H9 (cell line): ENCODE measurements at regions not wholly inside any gene's neighbourhood (a gene's known extent, or its start where the extent isn't known, plus 50 kb on each side); places are given as distances from the start of the nearest gene placed in this dataset.

Experiments used
- DNase-seq: peaks from one replicate; pipeline ENCODE4 v3.0.0-alpha.2; 2017
- H2AFZ ChIP-seq: one replicate; pipeline ENCODE4 v1.6.1; 2013; ENCODE audit warnings: mild to moderate bottlenecking, low read length, control low read depth, moderate library complexity
- H2AK5ac ChIP-seq: 2 replicates; pipeline ENCODE4 v1.6.1; 2013; ENCODE audit warnings: low read length, control low read depth, mixed read lengths; ENCODE audit not compliant: insufficient read length
- H2BK120ac ChIP-seq: one replicate; pipeline ENCODE4 v1.6.1; 2013; ENCODE audit warnings: low read depth, mild to moderate bottlenecking, low read length, control low read depth, inconsistent platforms; ENCODE audit not compliant: poor library complexity, severe bottlenecking
- H2BK12ac ChIP-seq: 2 replicates; pipeline ENCODE4 v1.6.1; 2013; ENCODE audit warnings: low read length, control low read depth, mixed read lengths, low read depth; ENCODE audit not compliant: insufficient read length
- H2BK15ac ChIP-seq: 2 replicates; pipeline ENCODE4 v1.6.1; 2013; ENCODE audit warnings: low read depth, low read length, control low read depth
- H2BK20ac ChIP-seq: one replicate; pipeline ENCODE4 v1.6.1; 2013; ENCODE audit warnings: low read depth, mild to moderate bottlenecking, low read length, control low read depth, inconsistent platforms; ENCODE audit not compliant: poor library complexity, severe bottlenecking
- H2BK5ac ChIP-seq: 2 replicates; pipeline ENCODE4 v1.6.1; 2013; ENCODE audit warnings: low read length, control low read depth, mixed read lengths; ENCODE audit not compliant: insufficient read length
- H3K14ac ChIP-seq: 2 replicates; pipeline ENCODE4 v1.6.1; 2013; ENCODE audit warnings: low read length, control low read depth; ENCODE audit not compliant: insufficient read depth
- H3K18ac ChIP-seq: 2 replicates; pipeline ENCODE4 v1.6.1; 2013; ENCODE audit warnings: low read depth, mild to moderate bottlenecking, mixed read lengths, low read length, control low read depth; ENCODE audit not compliant: insufficient read length
- H3K23ac ChIP-seq: 2 replicates; pipeline ENCODE4 v1.6.1; 2013; ENCODE audit warnings: low read length, control low read depth, mixed read lengths, low read depth; ENCODE audit not compliant: insufficient read length
- H3K23me2 ChIP-seq: 2 replicates; pipeline ENCODE4 v1.6.1; 2013; ENCODE audit warnings: low read depth, mild to moderate bottlenecking, mixed read lengths, low read length, control low read depth; ENCODE audit not compliant: insufficient read length, poor library complexity, severe bottlenecking
- H3K27ac ChIP-seq: 2 replicates; pipeline ENCODE4 v1.5.1; 2013; ENCODE audit warnings: low read length, control low read depth, mixed read lengths, low read depth; ENCODE audit not compliant: insufficient read length
- H3K27me3 ChIP-seq: 2 replicates; pipeline ENCODE4 v1.6.1; 2013; ENCODE audit warnings: low read length, control low read depth, inconsistent platforms; ENCODE audit not compliant: insufficient read depth
- H3K4ac ChIP-seq: 2 replicates; pipeline ENCODE4 v1.6.1; 2013; ENCODE audit warnings: low read depth, mild to moderate bottlenecking, control low read depth, inconsistent platforms, low read length, moderate library complexity
- H3K4me1 ChIP-seq: 2 replicates; pipeline ENCODE4 v1.6.1; 2013; ENCODE audit warnings: low read length, control low read depth, inconsistent platforms; ENCODE audit not compliant: insufficient read depth
- H3K4me2 ChIP-seq: 2 replicates; pipeline ENCODE4 v1.6.1; 2013; ENCODE audit warnings: low read length, control low read depth, mixed read lengths; ENCODE audit not compliant: insufficient read length, insufficient read depth
- H3K56ac ChIP-seq: 2 replicates; pipeline ENCODE4 v1.6.1; 2013; ENCODE audit warnings: low read depth, mild to moderate bottlenecking, mixed read lengths, low read length, control low read depth; ENCODE audit not compliant: insufficient read length
- H3K79me1 ChIP-seq: 2 replicates; pipeline ENCODE4 v1.6.1; 2013; ENCODE audit warnings: low read depth, mild to moderate bottlenecking, moderate library complexity, low read length, control low read depth, inconsistent platforms; ENCODE audit not compliant: insufficient read depth, poor library complexity, severe bottlenecking
- H3K79me2 ChIP-seq: 2 replicates; pipeline ENCODE4 v1.6.1; 2013; ENCODE audit warnings: low read length, control low read depth, inconsistent platforms; ENCODE audit not compliant: insufficient read depth
- H3K9ac ChIP-seq: 2 replicates; pipeline ENCODE4 v1.6.1; 2013; ENCODE audit warnings: low read length, control low read depth, mixed read lengths; ENCODE audit not compliant: insufficient read length; ENCODE audit errors: extremely low read depth
- H3K9me3 ChIP-seq: one replicate; pipeline ENCODE4 v1.6.1; 2013; ENCODE audit warnings: low read depth, low read length, inconsistent platforms; ENCODE audit not compliant: control insufficient read depth
- H3T11ph ChIP-seq: one replicate; pipeline ENCODE4 v1.6.1; 2013; ENCODE audit warnings: mild to moderate bottlenecking, low read length, control low read depth, inconsistent platforms
- H4K20me1 ChIP-seq: one replicate; pipeline ENCODE4 v1.6.1; 2013; ENCODE audit not compliant: control insufficient read depth, insufficient read length, insufficient read depth
- H4K5ac ChIP-seq: 2 replicates; pipeline ENCODE4 v1.6.1; 2013; ENCODE audit warnings: low read depth, mild to moderate bottlenecking, mixed read lengths, low read length, control low read depth; ENCODE audit not compliant: insufficient read length
- H4K8ac ChIP-seq: replicated peaks from 2 replicates; pipeline ENCODE4 v1.6.1; 2013; ENCODE audit warnings: low read length, control low read depth, mixed read lengths, low read depth; ENCODE audit not compliant: insufficient read length
- H4K91ac ChIP-seq: 2 replicates; pipeline ENCODE4 v1.6.1; 2013; ENCODE audit warnings: low read depth, mild to moderate bottlenecking, moderate library complexity, mixed read lengths, low read length, control low read depth; ENCODE audit not compliant: insufficient read length
- H3K27ac Mint-ChIP-seq, 3 experiments: 2 replicates in 2 of 3; 3 replicates in 1 of 3; pipeline ENCODE4 v1.8.0; 2020 to 2021; ENCODE audit warnings: mixed read lengths in 3 of 3, mild to moderate bottlenecking in 1 of 3, moderate library complexity in 1 of 3
- H3K27me3 Mint-ChIP-seq: 2 replicates; pipeline ENCODE4 v1.8.0; 2021; ENCODE audit warnings: low read depth, mild to moderate bottlenecking, moderate library complexity, mixed read lengths
- H3K36me3 Mint-ChIP-seq, 3 experiments: 2 replicates in 2 of 3; 3 replicates in 1 of 3; pipeline ENCODE4 v1.8.0; 2020 to 2021; ENCODE audit warnings: low read depth in 3 of 3, mixed read lengths in 3 of 3; ENCODE audit not compliant: insufficient read depth in 1 of 3
- H3K4me1 Mint-ChIP-seq, 2 experiments: 2 replicates each; pipeline ENCODE4 v1.8.0; 2020; ENCODE audit warnings: mixed read lengths in 2 of 2
- H3K4me3 Mint-ChIP-seq, 2 experiments: 2 replicates in 1 of 2; 3 replicates in 1 of 2; pipeline ENCODE4 v1.8.0; 2020 to 2021; ENCODE audit warnings: mild to moderate bottlenecking in 2 of 2, mixed read lengths in 2 of 2, moderate library complexity in 1 of 2
- H3K9me3 Mint-ChIP-seq, 2 experiments: 2 replicates in 1 of 2; 3 replicates in 1 of 2; pipeline ENCODE4 v1.8.0; 2020; ENCODE audit warnings: mild to moderate bottlenecking in 2 of 2, mixed read lengths in 2 of 2, moderate library complexity in 1 of 2
- WGBS: extraction: QIAGEN DNeasy Blood & Tissue Kit; methylation state at CpG from one replicate; pipeline ENCODE4 v1.1.7; 2013; ENCODE audit warnings: missing lambda C conversion rate, low lambda C conversion rate, mixed read lengths; ENCODE audit not compliant: insufficient read length; ENCODE audit errors: extremely low coverage; 5-methylcytosine and 5-hydroxymethylcytosine counted together
- TF ChIP-seq, protein P1 (sequence below): fragments of 200-600 bp; sonication (generic); conservative IDR thresholded peaks from 3 replicates; pipeline ENCODE4 v1.8.0; 2021; ENCODE audit warnings: antibody characterized with exemption, mild to moderate bottlenecking

DNA sequence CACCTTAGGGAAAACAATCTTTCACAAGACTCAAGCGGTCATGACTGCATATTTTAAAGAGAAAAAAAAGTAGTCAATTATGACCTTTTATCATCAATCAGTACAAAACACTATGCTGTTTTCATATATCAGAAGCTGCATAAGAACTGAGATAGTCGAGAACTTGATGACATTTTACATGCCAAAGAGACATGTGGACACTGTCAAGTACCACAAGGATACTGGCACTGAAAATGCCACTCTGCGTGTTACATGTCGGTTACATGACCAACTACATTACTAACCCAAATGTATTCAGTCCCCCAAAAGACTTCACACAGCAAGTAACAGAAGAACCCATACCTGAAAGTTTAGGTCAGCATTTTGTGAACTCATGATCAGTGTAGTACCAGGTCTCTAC is 975.0 kb upstream of the ADGRL4 start:
- no CpG with 5 or more reads among the region's 4 CpGs for WGBS
- H3K23me2 ChIP-seq = no peaks in the 10 kb centered on the region

More for the DNA sequence above, 975.0 kb upstream of the ADGRL4 start:
- no peak overlapping the region for H3T11ph ChIP-seq
- no peak overlapping the region for H3K14ac ChIP-seq
- no peak overlapping the region for H2AK5ac ChIP-seq
- no peak overlapping the region for H3K9ac ChIP-seq
- H3K56ac ChIP-seq = no peak overlapping the region
- H3K4me2 ChIP-seq = no peak overlapping the region
- DNase-seq = no peak
- H3K23ac ChIP-seq = no peak overlapping the region
- Mint-ChIP-seq H3K27ac (no peak overlapping the region), H3K27me3 (no peaks in the 10 kb centered on the region), H3K4me3 (no peak overlapping the region), H3K4me1 (peaks cover 15 to 20% of the 10 kb centered on the region in 2 experiments), H3K36me3 (no peaks in the 10 kb centered on the region), H3K9me3 (no peaks in the 10 kb centered on the region; a peak in 1 of 5 replicates)
- no peak overlapping the region for H4K8ac ChIP-seq
- no peak overlapping the region for H2BK12ac ChIP-seq
- no peak overlapping the region for H2AFZ ChIP-seq
- H2BK20ac ChIP-seq = no peak overlapping the region
- no peak overlapping the region for H4K5ac ChIP-seq
- H3K4me1 ChIP-seq = no peaks in the 10 kb centered on the region; the same call in 1 of the 2 replicates
- TF ChIP-seq, protein P1, sequence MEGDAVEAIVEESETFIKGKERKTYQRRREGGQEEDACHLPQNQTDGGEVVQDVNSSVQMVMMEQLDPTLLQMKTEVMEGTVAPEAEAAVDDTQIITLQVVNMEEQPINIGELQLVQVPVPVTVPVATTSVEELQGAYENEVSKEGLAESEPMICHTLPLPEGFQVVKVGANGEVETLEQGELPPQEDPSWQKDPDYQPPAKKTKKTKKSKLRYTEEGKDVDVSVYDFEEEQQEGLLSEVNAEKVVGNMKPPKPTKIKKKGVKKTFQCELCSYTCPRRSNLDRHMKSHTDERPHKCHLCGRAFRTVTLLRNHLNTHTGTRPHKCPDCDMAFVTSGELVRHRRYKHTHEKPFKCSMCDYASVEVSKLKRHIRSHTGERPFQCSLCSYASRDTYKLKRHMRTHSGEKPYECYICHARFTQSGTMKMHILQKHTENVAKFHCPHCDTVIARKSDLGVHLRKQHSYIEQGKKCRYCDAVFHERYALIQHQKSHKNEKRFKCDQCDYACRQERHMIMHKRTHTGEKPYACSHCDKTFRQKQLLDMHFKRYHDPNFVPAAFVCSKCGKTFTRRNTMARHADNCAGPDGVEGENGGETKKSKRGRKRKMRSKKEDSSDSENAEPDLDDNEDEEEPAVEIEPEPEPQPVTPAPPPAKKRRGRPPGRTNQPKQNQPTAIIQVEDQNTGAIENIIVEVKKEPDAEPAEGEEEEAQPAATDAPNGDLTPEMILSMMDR = no peak
- no peak overlapping the region for H4K91ac ChIP-seq
- no peaks in the 10 kb centered on the region for H3K27me3 ChIP-seq
- H3K18ac ChIP-seq = no peak overlapping the region
- H3K27ac ChIP-seq = no peak overlapping the region
- no peak overlapping the region for H2BK15ac ChIP-seq
- H4K20me1 ChIP-seq = no peaks in the 10 kb centered on the region
- no peaks in the 10 kb centered on the region for H3K9me3 ChIP-seq
- no peak overlapping the region for H2BK5ac ChIP-seq
- H3K79me1 ChIP-seq = no peaks in the 10 kb centered on the region
- no peak overlapping the region for H3K4ac ChIP-seq
- no peak overlapping the region for H2BK120ac ChIP-seq
- H3K79me2 ChIP-seq = no peaks in the 10 kb centered on the region
